Loucy (cell line): ENCODE measurements at regions not wholly inside any gene's neighbourhood (a gene's known extent, or its start where the extent isn't known, plus 50 kb on each side); places are given as distances from the start of the nearest gene placed in this dataset.
"Not testable (repeated sequence)": the region's sequence is repeated elsewhere in the genome, so short reads cannot be mapped to it uniquely, and the experiment has no call there.

Experiments
- H2AFZ ChIP-seq: fragments of 200-600 bp; sonication (generic); 2 replicates; pipeline ENCODE4 v1.6.0; 2016; ENCODE audit warnings: antibody characterized with exemption, mild to moderate bottlenecking, low read length, moderate library complexity
- H3F3A ChIP-seq: fragments of 200-600 bp; 2 replicates; pipeline ENCODE4 v1.6.0; 2016; ENCODE audit warnings: antibody characterized with exemption, low read depth, mild to moderate bottlenecking
- H3K27me3 ChIP-seq: fragments of 200-600 bp; sonication (generic); 2 replicates; pipeline ENCODE4 v1.6.1; 2014; ENCODE audit warnings: low read length, mild to moderate bottlenecking; ENCODE audit not compliant: insufficient read depth, poor library complexity, severe bottlenecking
- H3K36me3 ChIP-seq: fragments of 200-600 bp; sonication (generic); 2 replicates; pipeline ENCODE4 v1.6.1; 2016; ENCODE audit warnings: low read length; ENCODE audit not compliant: insufficient read depth
- H3K4me1 ChIP-seq: fragments of 200-600 bp; sonication (generic); 2 replicates; pipeline ENCODE4 v1.5.1; 2014; ENCODE audit warnings: low read length, mild to moderate bottlenecking; ENCODE audit not compliant: insufficient read depth, poor library complexity, severe bottlenecking
- H3K4me2 ChIP-seq: fragments of 200-600 bp; sonication (generic); 2 replicates; pipeline ENCODE4 v1.6.0; 2014; ENCODE audit warnings: antibody characterized with exemption, low read length, low read depth, mild to moderate bottlenecking; ENCODE audit not compliant: poor library complexity, severe bottlenecking
- H3K4me3 ChIP-seq: fragments of 200-600 bp; sonication (generic); 2 replicates; pipeline ENCODE4 v1.5.1; 2014; ENCODE audit warnings: low read length, mild to moderate bottlenecking, mixed read lengths; ENCODE audit not compliant: poor library complexity, severe bottlenecking
- H3K79me2 ChIP-seq: fragments of 200-600 bp; sonication (generic); 2 replicates; pipeline ENCODE4 v1.6.1; 2014; ENCODE audit warnings: low read length; ENCODE audit not compliant: insufficient read depth
- H3K9ac ChIP-seq: fragments of 200-600 bp; sonication (generic); 2 replicates; pipeline ENCODE4 v1.6.0; 2014; ENCODE audit warnings: mild to moderate bottlenecking, low read depth, low read length, moderate library complexity; ENCODE audit not compliant: poor library complexity, severe bottlenecking
- H3K9me2 ChIP-seq: fragments of 200-600 bp; sonication (generic); replicated peaks from 2 replicates; pipeline ENCODE4 v1.6.1; 2016; ENCODE audit warnings: low read depth, low read length, mixed read lengths
- H3K9me3 ChIP-seq: fragments of 200-600 bp; sonication (generic); 2 replicates; pipeline ENCODE4 v1.6.1; 2014; ENCODE audit warnings: mild to moderate bottlenecking, antibody characterized with exemption, low read length, low read depth; ENCODE audit not compliant: insufficient read depth
- H4K20me1 ChIP-seq: fragments of 200-600 bp; sonication (generic); 2 replicates; pipeline ENCODE4 v1.6.0; 2014; ENCODE audit warnings: antibody characterized with exemption, low read length, mild to moderate bottlenecking; ENCODE audit not compliant: insufficient read depth, poor library complexity, severe bottlenecking
- CTCF ChIP-seq: fragments of 200-600 bp; sonication (generic); conservative IDR thresholded peaks from 2 replicates; pipeline ENCODE4 v1.5.1; 2014; ENCODE audit warnings: mild to moderate bottlenecking, antibody characterized with exemption, low read length
- EZH2phosphoT487 ChIP-seq: fragments of 200-600 bp; IDR thresholded peaks from 2 replicates; pipeline ENCODE4 v1.6.1; 2018; ENCODE audit warnings: antibody characterized with exemption, mild to moderate bottlenecking, moderate library complexity, borderline replicate concordance

GRCh38 chr13:60273971-60274527, 110.3 kb upstream of the DIAPH3 start:
- TF ChIP-seq CTCF (no peak), EZH2phosphoT487 (no peak)
- H3K36me3 ChIP-seq, result no peaks in the 10 kb centered on the region
- no peaks in the 10 kb centered on the region for H3F3A ChIP-seq
- H3K9me2 ChIP-seq, result no peaks in the 10 kb centered on the region
- H3K27me3 ChIP-seq, result no peaks in the 10 kb centered on the region
- peaks cover 18% of the 10 kb centered on the region for H3K4me1 ChIP-seq
- no peak overlapping the region for H3K4me2 ChIP-seq
- peaks cover 4% of the 10 kb centered on the region for H3K79me2 ChIP-seq
- H3K4me3 ChIP-seq, result no peak overlapping the region
- no peak overlapping the region for H2AFZ ChIP-seq
- H4K20me1 ChIP-seq, result no peaks in the 10 kb centered on the region
- no peak overlapping the region for H3K9ac ChIP-seq
- H3K9me3 ChIP-seq, result no peaks in the 10 kb centered on the region

- Histone ChIP-seq H3K9ac (no peak overlapping the region), H3K4me3 (no peak overlapping the region), H3K9me3 (no peaks in the 10 kb centered on the region), H3K9me2 (no peaks in the 10 kb centered on the region), H3F3A (no peaks in the 10 kb centered on the region), H2AFZ (no peak overlapping the region), H3K4me2 (no peak overlapping the region), H3K27me3 (no peaks in the 10 kb centered on the region), H3K36me3 (no peaks in the 10 kb centered on the region), H4K20me1 (no peaks in the 10 kb centered on the region), H3K79me2 (no peaks in the 10 kb centered on the region), H3K4me1 (peaks cover 13% of the 10 kb centered on the region)
- TF ChIP-seq CTCF (no peak), EZH2phosphoT487 (no peak)
Measured at GRCh38 chr13:60274655-60275054, 110.9 kb upstream of the DIAPH3 start.

- H4K20me1 ChIP-seq, result no peaks in the 10 kb centered on the region
- TF ChIP-seq CTCF, result no peak
Measured at GRCh38 chr13:60275208-60275607, 111.5 kb upstream of the DIAPH3 start.

GRCh38 chr13:60280524-60280923, 116.5 kb upstream of the TDRD3 start:
- H4K20me1 ChIP-seq, H3F3A ChIP-seq, H3K4me1 ChIP-seq, H3K4me2 ChIP-seq, H3K4me3 ChIP-seq, H3K9ac ChIP-seq, H3K36me3 ChIP-seq, H3K9me2 ChIP-seq, H2AFZ ChIP-seq, H3K27me3 ChIP-seq, H3K79me2 ChIP-seq, H3K9me3 ChIP-seq: not testable (repeated sequence)

More at GRCh38 chr13:60275208-60275607, 111.5 kb upstream of the DIAPH3 start:
- H2AFZ ChIP-seq, result no peak overlapping the region
- no peaks in the 10 kb centered on the region for H3F3A ChIP-seq
- peaks cover 8% of the 10 kb centered on the region for H3K4me1 ChIP-seq
- H3K9ac ChIP-seq, result no peak overlapping the region
- no peaks in the 10 kb centered on the region for H3K36me3 ChIP-seq
- H3K4me2 ChIP-seq, result no peak overlapping the region
- no peaks in the 10 kb centered on the region for H3K9me2 ChIP-seq
- H3K79me2 ChIP-seq, result no peaks in the 10 kb centered on the region
- H3K4me3 ChIP-seq, result no peak overlapping the region
- H3K9me3 ChIP-seq, result no peaks in the 10 kb centered on the region
- H3K27me3 ChIP-seq, result no peaks in the 10 kb centered on the region
